Esophagus muscularis mucosa (tissue), 4 donors: ENCODE measurements at regions not wholly inside any gene's neighbourhood (a gene's known extent, or its start where the extent isn't known, plus 50 kb on each side); places are given as distances from the start of the nearest gene placed in this dataset.
A peak's percentile ranks its signal among the peaks of the same experiment; 100 is the strongest.

Experiments used
- DNase-seq: peaks from one replicate; pipeline ENCODE4 v3.0.0-alpha.2; 2017; ENCODE audit errors: extremely low spot score
- H3K27ac ChIP-seq, 4 donors: fragments of 200-600 bp; sonication (generic); replicated peaks in 1 of 4; 1 replicate in 3 of 4; 2 replicates in 1 of 4; pipeline ENCODE4 v1.5.1; 2016 to 2019; ENCODE audit warnings: mild to moderate bottlenecking in 1 of 4
- H3K27me3 ChIP-seq, 4 donors: fragments of 200-600 bp; sonication (generic); one replicate each; pipeline versions ENCODE4 v1.5.1 to v1.6.0; 2016 to 2019
- H3K36me3 ChIP-seq, 4 donors: fragments of 200-600 bp; sonication (generic); one replicate each; pipeline ENCODE4 v1.5.1; 2016 to 2019
- H3K4me1 ChIP-seq, 4 donors: fragments of 200-600 bp; sonication (generic); one replicate each; pipeline ENCODE4 v1.5.1; 2016 to 2019
- H3K4me3 ChIP-seq, 4 donors: fragments of 200-600 bp; sonication (generic); 1 replicate in 2 of 4; 2 replicates in 2 of 4; pipeline ENCODE4 v1.5.1; 2016 to 2019; ENCODE audit warnings: mild to moderate bottlenecking in 4 of 4, moderate library complexity in 1 of 4
- H3K9me3 ChIP-seq, 4 donors: fragments of 200-600 bp; sonication (generic); 1 replicate in 3 of 4; 2 replicates in 1 of 4; pipeline ENCODE4 v1.5.1; 2016 to 2019
- EP300 ChIP-seq: sonication (generic); formaldehyde crosslinking; IDR thresholded peaks from one replicate; pipeline ENCODE4 v1.6.1; 2017; ENCODE audit warnings: antibody characterized with exemption
- POLR2A ChIP-seq: fragments of 450-650 bp; IDR thresholded peaks from one replicate; pipeline ENCODE4 v1.6.1; 2017; ENCODE audit warnings: antibody characterized with exemption, moderate library complexity, mild to moderate bottlenecking, low read depth
- POLR2AphosphoS5 ChIP-seq, 2 donors: sonication (generic); formaldehyde crosslinking; IDR thresholded peaks; one replicate each; pipeline ENCODE4 v1.6.1; 2017; ENCODE audit warnings: antibody characterized with exemption in 2 of 2
- WGBS: methylation state at CpG from one replicate; pipeline ENCODE4 v1.1.5; 2018; 5-methylcytosine and 5-hydroxymethylcytosine counted together
- intact Hi-C: fragments of 100-400 bp; cut with DNase I; formaldehyde crosslinking; loops from one replicate; pipeline ENCODE4 v1.15.1; 2023
- TF ChIP-seq, protein P1 (sequence below), 3 experiments: fragments of 200-600 bp in 2 of 3; fragments of 450-650 bp in 1 of 3; sonication (generic) in 2 of 3; IDR thresholded peaks; one replicate each; pipeline ENCODE4 v1.5.1; 2017 to 2019; ENCODE audit warnings: antibody characterized with exemption in 3 of 3, mild to moderate bottlenecking in 2 of 3, moderate library complexity in 1 of 3

DNA sequence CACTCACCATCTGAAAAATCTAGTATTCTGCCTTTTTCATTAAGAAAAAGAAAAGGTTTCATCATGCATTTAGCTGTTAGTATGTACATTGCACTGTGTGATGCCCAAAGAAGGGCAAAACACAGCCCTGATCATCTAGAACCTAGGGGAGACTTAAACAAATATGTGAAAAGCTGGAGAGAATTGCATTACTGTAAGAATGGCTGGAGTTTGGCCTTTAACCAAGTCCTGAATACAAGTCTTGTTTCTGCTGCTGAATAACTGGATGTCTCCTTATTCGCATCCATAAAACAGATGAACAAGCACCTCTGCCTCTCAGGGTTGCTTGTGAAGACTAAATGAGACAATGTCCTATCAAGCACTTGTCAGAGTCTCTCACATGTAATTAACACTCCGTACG lies 233.4 kb upstream of the LRTM1 start:
- no peaks in the 10 kb centered on the region for H3K27me3 ChIP-seq
- intact Hi-C loops: no loop called here
- H3K27ac ChIP-seq: no peak overlapping the region
- H3K36me3 ChIP-seq: no peaks in the 10 kb centered on the region
- H3K9me3 ChIP-seq: no peaks in the 10 kb centered on the region
- TF ChIP-seq POLR2AphosphoS5 (IDR thresholded peaks at IDR 0.05) (no peak), EP300 (no peak), POLR2A (no peak)
- TF ChIP-seq, protein P1, sequence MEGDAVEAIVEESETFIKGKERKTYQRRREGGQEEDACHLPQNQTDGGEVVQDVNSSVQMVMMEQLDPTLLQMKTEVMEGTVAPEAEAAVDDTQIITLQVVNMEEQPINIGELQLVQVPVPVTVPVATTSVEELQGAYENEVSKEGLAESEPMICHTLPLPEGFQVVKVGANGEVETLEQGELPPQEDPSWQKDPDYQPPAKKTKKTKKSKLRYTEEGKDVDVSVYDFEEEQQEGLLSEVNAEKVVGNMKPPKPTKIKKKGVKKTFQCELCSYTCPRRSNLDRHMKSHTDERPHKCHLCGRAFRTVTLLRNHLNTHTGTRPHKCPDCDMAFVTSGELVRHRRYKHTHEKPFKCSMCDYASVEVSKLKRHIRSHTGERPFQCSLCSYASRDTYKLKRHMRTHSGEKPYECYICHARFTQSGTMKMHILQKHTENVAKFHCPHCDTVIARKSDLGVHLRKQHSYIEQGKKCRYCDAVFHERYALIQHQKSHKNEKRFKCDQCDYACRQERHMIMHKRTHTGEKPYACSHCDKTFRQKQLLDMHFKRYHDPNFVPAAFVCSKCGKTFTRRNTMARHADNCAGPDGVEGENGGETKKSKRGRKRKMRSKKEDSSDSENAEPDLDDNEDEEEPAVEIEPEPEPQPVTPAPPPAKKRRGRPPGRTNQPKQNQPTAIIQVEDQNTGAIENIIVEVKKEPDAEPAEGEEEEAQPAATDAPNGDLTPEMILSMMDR (IDR thresholded peaks at IDR 0.05): no peak
- 97% methylated on average over 3 of the region's 3 CpGs for WGBS
- H3K4me3 ChIP-seq: no peak overlapping the region
- no peaks in the 10 kb centered on the region for H3K4me1 ChIP-seq
- DNase-seq: peak; percentile 55

DNA sequence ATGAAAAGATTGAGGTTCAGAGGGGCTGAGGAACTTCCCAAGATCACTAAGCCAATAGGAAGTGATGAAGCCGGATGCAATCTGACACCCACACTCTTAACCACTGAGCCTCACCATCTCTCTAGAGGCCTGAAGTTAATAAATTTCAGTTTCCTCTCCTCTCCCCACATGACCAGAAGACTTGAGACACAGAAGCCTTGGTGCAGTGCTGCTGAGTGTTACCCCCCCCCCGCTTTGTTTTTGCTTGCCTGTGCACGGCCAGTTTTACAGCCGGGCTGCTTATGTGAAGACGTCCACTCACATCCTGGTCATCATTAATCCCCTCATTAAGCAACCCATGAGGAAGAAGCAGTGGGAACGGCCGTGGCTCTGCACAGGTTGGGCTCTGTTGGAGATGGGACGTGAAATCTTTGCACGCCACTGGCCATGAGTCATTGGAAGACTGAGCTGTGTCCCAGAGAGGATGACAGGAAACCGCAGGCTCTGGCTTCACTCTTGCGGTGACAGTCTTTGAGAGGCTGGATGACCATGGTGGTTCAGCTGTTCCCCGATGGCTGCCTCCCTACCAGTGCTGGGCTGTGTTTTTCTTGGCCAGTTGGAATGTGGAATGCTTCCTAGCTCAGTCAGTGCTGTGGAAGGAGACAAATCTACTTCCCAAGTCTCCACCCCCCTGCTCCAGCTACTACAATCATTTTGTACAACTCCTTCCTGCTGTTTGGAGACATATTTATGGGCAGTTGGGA lies 232.6 kb upstream of the LRTM1 start:
- Histone ChIP-seq H3K27ac (no peak overlapping the region), H3K27me3 (no peaks in the 10 kb centered on the region), H3K36me3 (no peaks in the 10 kb centered on the region), H3K4me3 (no peak overlapping the region), H3K9me3 (no peaks in the 10 kb centered on the region), H3K4me1 (no peaks in the 10 kb centered on the region)
- TF ChIP-seq EP300 (no peak), POLR2AphosphoS5 (IDR thresholded peaks at IDR 0.05) (no peak), POLR2A (no peak)
- TF ChIP-seq, protein P1 (IDR thresholded peaks at IDR 0.05): no peak
- intact Hi-C loops: no loop called here
- 68% methylated on average over 12 of the region's 12 CpGs for WGBS
- DNase-seq: peak; percentile 57

DNA sequence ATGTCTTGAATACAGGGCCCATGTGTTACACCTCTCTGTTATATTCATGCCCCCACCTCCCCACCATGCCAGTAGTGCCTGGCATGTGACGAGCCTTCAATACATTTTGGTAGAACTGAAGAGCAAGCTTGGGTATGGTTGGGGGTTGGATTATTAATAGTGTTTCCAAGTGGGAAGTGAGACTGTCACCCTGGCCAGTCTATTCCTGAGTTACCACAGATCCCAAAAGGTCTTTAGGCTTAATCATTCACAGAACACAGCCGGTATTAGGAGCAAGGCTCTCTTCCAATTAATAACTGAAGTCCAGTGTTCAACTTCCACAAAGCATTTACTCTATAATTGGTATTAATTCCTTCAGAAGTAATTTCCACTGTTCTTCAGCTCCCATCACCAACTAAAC lies 231.9 kb upstream of the LRTM1 start:
- intact Hi-C loops: no loop called here
- H3K27me3 ChIP-seq: no peaks in the 10 kb centered on the region
- H3K4me1 ChIP-seq: no peaks in the 10 kb centered on the region
- H3K27ac ChIP-seq: no peak overlapping the region
- H3K9me3 ChIP-seq: no peaks in the 10 kb centered on the region
- WGBS: 95% methylated on average over 2 of the region's 2 CpGs
- TF ChIP-seq POLR2AphosphoS5 (IDR thresholded peaks at IDR 0.05): no peak
- no peak for TF ChIP-seq EP300
- no peak for TF ChIP-seq POLR2A
- TF ChIP-seq, protein P1 (IDR thresholded peaks at IDR 0.05): no peak
- no peak overlapping the region for H3K4me3 ChIP-seq
- no peaks in the 10 kb centered on the region for H3K36me3 ChIP-seq
- no peak for DNase-seq

DNA sequence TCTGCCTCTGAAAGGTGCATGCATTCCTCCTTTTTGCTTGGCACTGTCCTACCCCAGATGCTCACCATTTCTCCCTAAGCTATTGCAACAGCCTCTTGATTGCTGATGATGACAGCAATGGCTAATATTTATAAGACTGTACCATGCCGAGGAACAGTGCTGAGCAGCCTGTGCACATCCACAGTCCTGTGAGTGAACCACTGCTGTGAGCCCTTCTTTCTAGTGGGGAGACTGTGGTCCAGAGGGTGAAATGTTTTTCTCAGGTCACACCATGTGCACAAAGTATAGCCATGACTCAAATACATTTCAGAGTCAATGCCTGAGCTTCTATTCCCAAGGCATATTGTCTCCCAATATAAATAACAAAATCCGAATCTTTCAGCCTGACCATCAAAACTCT lies 231.2 kb upstream of the LRTM1 start:
- no peak for DNase-seq
- no peak overlapping the region for H3K27ac ChIP-seq
- H3K9me3 ChIP-seq: no peaks in the 10 kb centered on the region
- 95% methylated on average over 2 of the region's 2 CpGs for WGBS
- no peak overlapping the region for H3K4me3 ChIP-seq
- no peaks in the 10 kb centered on the region for H3K4me1 ChIP-seq
- H3K36me3 ChIP-seq: no peaks in the 10 kb centered on the region
- no peaks in the 10 kb centered on the region for H3K27me3 ChIP-seq
- intact Hi-C loops: no loop called here
- TF ChIP-seq POLR2AphosphoS5 (IDR thresholded peaks at IDR 0.05) (no peak), POLR2A (no peak), EP300 (no peak)
- TF ChIP-seq, protein P1 (IDR thresholded peaks at IDR 0.05): no peak

DNA sequence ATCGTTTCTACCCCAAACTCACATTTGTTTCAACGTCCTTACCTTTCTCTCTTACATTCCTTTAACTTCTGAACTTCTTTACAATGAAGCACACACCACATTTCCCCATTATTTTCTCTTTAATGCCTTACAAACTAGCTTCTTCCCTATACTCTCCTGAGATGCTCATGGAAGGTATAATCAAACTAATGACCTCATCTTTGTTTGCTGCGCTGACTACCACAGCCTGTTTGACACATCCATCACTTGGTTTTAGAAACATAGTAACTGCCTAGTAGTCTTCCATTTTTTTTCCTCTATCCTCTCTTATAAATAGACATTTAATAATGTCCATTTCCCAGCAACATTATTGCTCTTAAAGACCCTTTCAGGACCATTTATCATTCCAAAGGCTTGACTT lies 230.5 kb upstream of the LRTM1 start:
- DNase-seq: no peak
- Histone ChIP-seq H3K9me3 (no peaks in the 10 kb centered on the region), H3K36me3 (no peaks in the 10 kb centered on the region), H3K27ac (no peak overlapping the region), H3K4me3 (no peak overlapping the region), H3K4me1 (no peaks in the 10 kb centered on the region), H3K27me3 (no peaks in the 10 kb centered on the region)
- intact Hi-C loops: no loop called here
- WGBS: 80% methylated on average over 3 of the region's 3 CpGs
- TF ChIP-seq, protein P1 (IDR thresholded peaks at IDR 0.05): no peak
- TF ChIP-seq EP300 (no peak), POLR2A (no peak), POLR2AphosphoS5 (IDR thresholded peaks at IDR 0.05) (no peak)
